ENCODE measurements at regions not wholly inside any gene's neighbourhood (a gene's known extent, or its start where the extent isn't known, plus 50 kb on each side); places are given as distances from the start of the nearest gene placed in this dataset.
"Not testable (repeated sequence)": the region's sequence is repeated elsewhere in the genome, so short reads cannot be mapped to it uniquely, and the experiment has no call there.

GRCh38 chr6:121857551-121857950, 422.1 kb downstream of the GJA1 start:
- in situ Hi-C loops (cut with HindIII; ENCODE audit: low sequenced_read_pairs) = no loop called here

GRCh38 chr6:121858310-121858709, 422.9 kb downstream of the GJA1 start:
- in situ Hi-C loops (cut with HindIII; ENCODE audit: low sequenced_read_pairs) = no loop called here

GRCh38 chr6:121858986-121859385, 423.5 kb downstream of the GJA1 start:
- in situ Hi-C loops (cut with HindIII; ENCODE audit: low sequenced_read_pairs) = no loop called here

DNA sequence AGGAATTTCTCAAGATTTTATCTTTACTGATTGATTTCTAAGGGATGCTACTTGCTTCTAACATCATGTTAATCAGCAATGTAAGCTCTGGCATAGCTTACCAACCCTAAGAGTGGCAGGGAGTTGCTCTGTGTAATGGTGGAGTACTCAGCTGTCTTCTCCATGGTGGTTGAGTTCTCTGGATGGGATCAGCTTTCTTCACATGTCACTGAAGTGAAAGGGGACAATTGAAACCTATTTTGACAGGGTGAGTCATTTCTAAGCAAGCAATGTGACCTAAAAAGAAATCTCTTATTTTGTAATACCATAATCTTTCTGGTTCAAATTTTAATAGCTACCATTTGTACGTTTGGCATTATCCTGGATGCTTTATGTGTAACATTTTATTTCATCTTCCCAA, 430.4 kb downstream of the GJA1 start:
- in situ Hi-C loops (cut with HindIII; ENCODE audit: low sequenced_read_pairs) = no loop called here

GRCh38 chr6:121867095-121867494, 431.6 kb downstream of the GJA1 start:
- in situ Hi-C loops (cut with HindIII; ENCODE audit: low sequenced_read_pairs) = no loop called here

DNA sequence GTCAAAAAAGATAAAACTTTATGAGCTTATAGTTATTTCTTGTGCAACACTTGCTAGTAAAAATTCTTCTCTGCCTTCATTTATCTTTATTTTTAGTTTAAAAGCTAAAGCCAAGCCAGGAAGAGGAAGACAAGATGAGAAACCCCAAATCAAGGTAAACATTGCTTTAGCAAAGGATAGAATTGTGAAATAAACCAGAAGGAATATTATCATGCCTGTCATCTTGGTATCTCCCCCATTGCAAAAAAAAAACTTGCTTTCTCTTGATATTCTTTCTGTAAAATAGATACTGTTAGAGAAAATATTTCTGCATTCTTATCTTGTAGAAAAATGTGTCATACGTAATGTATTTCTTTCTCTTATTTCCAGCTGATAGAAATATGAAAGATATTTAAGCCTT, 432.8 kb downstream of the GJA1 start:
- in situ Hi-C loops (cut with HindIII; ENCODE audit: low sequenced_read_pairs) = no loop called here

- in situ Hi-C loops (cut with HindIII; ENCODE audit: low sequenced_read_pairs) = no loop called here
These were observed 438.1 kb downstream of the GJA1 start for GRCh38 chr6:121873595-121873994.

DNA sequence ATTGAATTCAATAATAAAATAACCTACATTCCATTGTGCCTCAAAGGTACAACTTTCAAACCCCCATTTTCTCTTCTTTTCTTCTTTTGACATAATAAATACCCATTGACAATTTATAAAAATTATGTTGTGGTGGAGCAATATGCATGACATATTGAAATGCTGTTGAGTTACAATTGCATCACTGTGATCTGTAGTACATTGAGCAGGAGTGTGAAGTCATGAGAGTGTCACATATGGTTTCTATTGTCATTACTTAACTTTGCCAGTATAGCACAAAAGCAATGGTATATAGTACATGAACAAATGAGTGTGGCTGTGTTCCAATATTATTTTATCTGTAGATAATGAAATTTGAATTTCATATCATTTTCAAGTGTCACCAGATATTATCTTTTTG, 441.3 kb downstream of the GJA1 start:
- in situ Hi-C loops (cut with HindIII; ENCODE audit: low sequenced_read_pairs) = no loop called here

DNA sequence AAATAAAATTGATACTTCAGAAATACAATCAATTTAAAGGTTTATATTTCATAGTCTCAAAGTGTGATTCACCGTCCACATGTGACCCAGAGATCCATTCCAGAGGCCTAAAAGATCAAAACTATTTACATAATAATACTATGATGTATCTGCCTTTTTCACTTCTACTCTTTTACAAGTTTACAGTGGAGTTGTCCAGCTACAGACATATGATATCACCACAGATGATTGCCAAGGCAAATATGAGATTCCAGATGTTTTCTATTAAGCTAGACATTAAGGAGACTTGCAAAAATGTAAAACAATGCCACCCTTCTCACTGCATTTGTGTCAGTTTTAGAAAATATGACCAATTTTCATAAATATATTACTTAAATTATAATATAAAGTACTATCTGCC, 443.7 kb downstream of the GJA1 start:
- in situ Hi-C loops (cut with HindIII; ENCODE audit: low sequenced_read_pairs) = no loop called here

- in situ Hi-C loops (cut with HindIII; ENCODE audit: low sequenced_read_pairs) = no loop called here
These were observed 445.4 kb downstream of the GJA1 start for GRCh38 chr6:121880831-121881230.

DNA sequence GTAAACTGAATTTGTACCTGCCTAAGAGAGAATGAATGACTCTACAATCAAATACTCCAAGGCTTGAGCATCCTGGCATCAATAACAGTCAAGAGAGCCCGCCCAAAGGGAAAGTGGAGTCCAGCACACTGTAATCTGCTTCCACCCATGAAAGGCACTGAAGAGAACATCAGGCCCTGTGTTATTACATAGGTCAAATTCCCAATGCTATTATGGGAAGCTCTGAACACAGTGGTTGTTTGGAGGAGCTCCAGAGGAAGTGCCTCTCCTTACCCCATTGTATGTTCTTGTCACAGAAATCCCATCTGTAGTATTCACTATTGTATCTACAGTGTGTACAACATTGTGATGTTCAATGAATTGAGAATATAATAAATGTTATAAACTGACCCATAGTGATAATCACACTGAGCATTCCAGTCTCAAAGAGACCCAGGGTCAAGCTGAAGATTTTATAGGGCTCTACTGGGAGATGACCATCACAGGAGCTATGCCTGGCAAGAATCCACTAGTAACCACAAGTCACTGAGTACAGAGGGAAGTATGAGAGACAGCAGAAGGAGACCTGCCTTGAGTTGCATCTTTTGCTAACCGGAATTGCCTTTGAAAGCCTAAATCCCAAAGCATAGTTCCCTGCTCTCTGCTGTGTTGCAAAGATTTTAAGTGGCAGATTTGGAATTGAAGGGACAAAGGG, 446.7 kb downstream of the GJA1 start:
- in situ Hi-C loops (cut with HindIII; ENCODE audit: low sequenced_read_pairs) = no loop called here

DNA sequence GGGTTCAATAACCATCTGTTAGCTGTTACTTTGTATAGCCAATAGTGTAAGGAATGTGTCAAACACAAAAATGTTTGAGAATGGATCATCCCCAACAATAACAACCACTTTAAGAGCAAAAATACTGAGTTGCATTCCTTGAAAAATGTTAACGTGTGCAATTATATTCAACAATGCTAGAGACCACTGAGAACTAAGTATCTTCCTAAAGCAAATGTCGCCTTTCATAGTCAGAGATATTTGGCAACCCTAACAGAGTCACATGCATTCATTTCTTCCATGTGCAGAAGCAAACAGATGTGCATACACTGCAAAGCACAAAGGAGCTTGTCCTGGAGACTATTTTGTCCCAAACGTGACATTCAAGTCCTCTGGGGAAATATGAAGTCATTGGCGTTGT, 448.6 kb downstream of the GJA1 start:
- in situ Hi-C loops (cut with HindIII; ENCODE audit: low sequenced_read_pairs) = no loop called here

- in situ Hi-C loops (cut with HindIII; ENCODE audit: low sequenced_read_pairs) = no loop called here
These were observed 449.2 kb downstream of the GJA1 start for GRCh38 chr6:121884620-121885019.

DNA sequence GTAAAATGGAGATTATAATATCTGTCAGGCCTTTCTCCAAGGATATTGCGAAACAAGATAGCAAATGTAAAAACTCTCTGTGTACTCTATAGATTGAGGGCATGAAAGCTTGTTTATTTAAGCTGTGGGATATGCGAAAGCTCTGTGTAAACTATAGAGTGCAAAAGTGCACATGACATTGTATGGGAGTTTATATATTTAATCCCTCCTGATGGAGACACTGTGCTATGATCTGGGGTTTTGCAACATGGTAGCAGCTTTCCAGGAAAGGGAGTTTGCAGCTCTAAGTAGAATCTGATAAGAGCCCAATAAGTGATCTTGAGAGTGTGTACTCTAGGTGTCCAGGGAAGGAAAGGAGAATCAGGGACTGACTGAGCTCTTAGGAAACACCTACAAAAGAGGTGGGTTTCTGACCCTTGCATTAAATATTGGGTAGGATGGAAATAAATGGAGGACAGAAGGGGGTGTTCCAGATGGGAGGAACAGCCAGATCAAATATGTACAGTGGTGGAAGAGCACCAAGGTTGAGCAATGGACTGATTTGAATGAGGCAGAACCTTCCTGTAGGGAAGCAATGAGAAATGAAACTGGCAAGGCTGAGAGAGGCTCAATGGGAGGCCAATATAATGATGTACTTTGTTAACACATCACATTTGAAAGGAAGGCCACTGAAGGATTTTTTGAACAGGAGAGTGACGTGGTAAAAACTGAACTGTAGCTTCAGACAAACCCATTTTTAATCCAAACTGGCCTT, 450.1 kb downstream of the GJA1 start:
- in situ Hi-C loops (cut with HindIII; ENCODE audit: low sequenced_read_pairs) = no loop called here

- in situ Hi-C loops (cut with HindIII; ENCODE audit: low sequenced_read_pairs) = no loop called here
These were observed 450.9 kb downstream of the GJA1 start for GRCh38 chr6:121886223-121886830.

- in situ Hi-C loops (cut with HindIII; ENCODE audit: low sequenced_read_pairs) = no loop called here
These were observed 452.3 kb downstream of the GJA1 start for GRCh38 chr6:121887724-121888123.

- in situ Hi-C loops (cut with HindIII; ENCODE audit: low sequenced_read_pairs) = no loop called here
These were observed 455.0 kb downstream of the GJA1 start for GRCh38 chr6:121890307-121890910.

DNA sequence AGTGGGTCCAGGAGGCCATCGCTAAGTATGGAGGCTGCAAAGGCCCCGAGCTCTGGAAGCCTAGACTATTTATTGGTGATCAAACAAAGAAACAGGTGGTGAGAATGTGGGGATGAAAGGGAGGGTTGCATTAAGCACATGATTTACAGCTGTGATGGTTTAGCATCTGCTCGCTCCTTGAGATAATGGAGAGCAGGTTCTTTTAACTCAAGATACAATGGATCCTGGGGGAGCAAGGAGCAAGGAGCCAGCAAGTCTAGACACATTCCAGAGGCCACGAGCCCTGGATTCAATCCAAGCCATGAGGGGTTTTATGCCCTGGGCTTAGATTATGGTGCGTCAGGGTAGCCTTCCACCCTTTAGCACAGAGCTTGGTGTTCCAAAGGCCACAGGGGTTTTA, 460.3 kb downstream of the GJA1 start:
- in situ Hi-C loops (cut with HindIII; ENCODE audit: low sequenced_read_pairs) = not testable (repeated sequence)

GRCh38 chr6:121896363-121896762, 460.9 kb downstream of the GJA1 start:
- in situ Hi-C loops (cut with HindIII; ENCODE audit: low sequenced_read_pairs) = no loop called here

GRCh38 chr6:121896771-121897170, 461.3 kb downstream of the GJA1 start:
- in situ Hi-C loops (cut with HindIII; ENCODE audit: low sequenced_read_pairs) = no loop called here

DNA sequence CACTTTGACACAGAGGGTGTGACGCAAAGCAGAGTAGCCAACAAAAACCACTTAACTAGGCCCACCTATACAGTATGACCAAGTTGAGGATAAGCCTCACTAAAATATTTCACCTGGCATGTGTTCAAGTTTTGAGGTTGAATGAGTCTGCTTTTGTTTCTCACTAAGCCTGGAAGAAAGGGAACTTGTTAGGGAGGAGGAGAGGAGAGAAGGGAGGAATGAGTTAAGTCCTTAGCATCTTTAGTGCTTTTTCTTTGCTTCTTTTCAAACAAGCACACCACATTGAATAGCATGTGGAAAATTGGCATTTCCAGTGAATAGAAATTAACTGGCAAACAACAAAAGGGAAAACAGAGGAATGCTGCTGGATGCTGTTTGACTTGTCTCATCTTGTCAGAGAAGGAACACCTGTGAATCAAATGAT, 461.9 kb downstream of the GJA1 start:
- in situ Hi-C loops (cut with HindIII; ENCODE audit: low sequenced_read_pairs) = no loop called here

- in situ Hi-C loops (cut with HindIII; ENCODE audit: low sequenced_read_pairs) = no loop called here
These were observed 466.0 kb downstream of the GJA1 start for GRCh38 chr6:121901432-121901831.

Data from DLD1 (cell line).